Keratinocyte (primary cell): ENCODE measurements at regions not wholly inside any gene's neighbourhood (a gene's known extent, or its start where the extent isn't known, plus 50 kb on each side); places are given as distances from the start of the nearest gene placed in this dataset.

Source experiments
- DNase-seq: peaks from one replicate; pipeline ENCODE4 v3.0.0-alpha.2; 2011; ENCODE audit warnings: low read depth, missing footprints, low spot score
- FAIRE-seq: peaks from 2 replicates; lab custom pipeline; 2011; peaks lifted over from hg19 to GRCh38; lab: Jason Lieb, UNC
- H2AFZ ChIP-seq: 2 replicates; pipeline ENCODE4 v1.6.0; 2012; ENCODE audit warnings: low read length, control low read depth, inconsistent platforms; ENCODE audit not compliant: control insufficient read depth
- H3K27ac ChIP-seq: 2 replicates; pipeline ENCODE4 v1.5.1; 2011; ENCODE audit warnings: low read length; ENCODE audit not compliant: control insufficient read depth, insufficient read depth
- H3K27me3 ChIP-seq: 3 replicates; pipeline ENCODE4 v1.6.0; 2011; ENCODE audit warnings: low read length; ENCODE audit not compliant: control insufficient read depth, insufficient read depth; ENCODE audit errors: extremely low read depth
- H3K36me3 ChIP-seq, 2 experiments: 2 replicates in 1 of 2; 3 replicates in 1 of 2; pipeline ENCODE4 v1.5.1; 2011; ENCODE audit warnings: low read length in 2 of 2, mild to moderate bottlenecking in 1 of 2; ENCODE audit not compliant: control insufficient read depth in 2 of 2, insufficient read depth in 2 of 2; ENCODE audit errors: extremely low read depth in 1 of 2
- H3K4me1 ChIP-seq: 3 replicates; pipeline ENCODE4 v1.5.1; 2011; ENCODE audit warnings: low read length; ENCODE audit not compliant: control insufficient read depth, insufficient read depth; ENCODE audit errors: extremely low read depth
- H3K4me2 ChIP-seq: 3 replicates; pipeline ENCODE4 v1.6.0; 2011; ENCODE audit warnings: low read depth, low read length; ENCODE audit not compliant: control insufficient read depth, insufficient read depth; ENCODE audit errors: extremely low read depth
- H3K4me3 ChIP-seq, 3 experiments: fragments of 200-600 bp in 1 of 3; sonication (generic) in 1 of 3; 2 replicates in 2 of 3; 3 replicates in 1 of 3; pipeline ENCODE4 v1.5.1; 2011 to 2016; ENCODE audit warnings: low read length in 3 of 3, mild to moderate bottlenecking in 3 of 3, control low read depth in 2 of 3, inconsistent platforms in 1 of 3, low read depth in 1 of 3, mixed read lengths in 1 of 3, mixed run types in 1 of 3, moderate library complexity in 1 of 3; ENCODE audit not compliant: control insufficient read depth in 2 of 3, insufficient read depth in 2 of 3; ENCODE audit errors: extremely low read depth in 1 of 3
- H3K79me2 ChIP-seq: 2 replicates; pipeline ENCODE4 v1.6.0; 2012; ENCODE audit warnings: low read length; ENCODE audit not compliant: control insufficient read depth, insufficient read depth
- H3K9ac ChIP-seq: 3 replicates; pipeline ENCODE4 v1.6.0; 2011; ENCODE audit warnings: low read length; ENCODE audit not compliant: control insufficient read depth, insufficient read depth; ENCODE audit errors: extremely low read depth
- H3K9me1 ChIP-seq: 3 replicates; pipeline ENCODE4 v1.6.0; 2011; ENCODE audit warnings: low read length; ENCODE audit not compliant: control insufficient read depth, insufficient read depth; ENCODE audit errors: extremely low read depth
- H3K9me3 ChIP-seq: 2 replicates; pipeline ENCODE4 v1.5.1; 2012; ENCODE audit warnings: low read depth, low read length; ENCODE audit not compliant: control insufficient read depth
- H4K20me1 ChIP-seq: 3 replicates; pipeline ENCODE4 v1.6.0; 2011; ENCODE audit warnings: low read length; ENCODE audit not compliant: control insufficient read depth, insufficient read depth; ENCODE audit errors: extremely low read depth
- CTCF ChIP-seq, 3 experiments: IDR thresholded peaks in 1 of 3; conservative IDR thresholded peaks in 1 of 3; optimal IDR thresholded peaks in 1 of 3; 2 replicates in 2 of 3; 3 replicates in 1 of 3; pipeline versions ENCODE3 to v1.5.1; 2011; ENCODE audit warnings: low read length in 3 of 3, mild to moderate bottlenecking in 3 of 3, moderate library complexity in 2 of 3, control low read depth in 1 of 3, inconsistent platforms in 1 of 3; ENCODE audit not compliant: insufficient read depth in 2 of 3; ENCODE audit errors: extremely low read depth in 1 of 3
- EZH2 ChIP-seq: IDR thresholded peaks from one replicate; pipeline ENCODE4 v1.6.1; 2012; ENCODE audit warnings: inconsistent platforms, mild to moderate bottlenecking, low read length, moderate library complexity
- dilution Hi-C: fragments of 300-500 bp; cut with MboI; formaldehyde crosslinking; loops from one replicate; pipeline ENCODE4 v1.7.0; 2020; ENCODE audit warnings: low sequenced_read_pairs; ENCODE audit not compliant: extremely low pct_ligation_motif_present

GRCh38 chr3:79910337-79910736 is 142.5 kb upstream of the ROBO1 start:
- Histone ChIP-seq H3K4me3 (no peak overlapping the region), H3K4me1 (no peaks in the 10 kb centered on the region), H4K20me1 (no peaks in the 10 kb centered on the region), H3K27ac (no peak overlapping the region), H3K9ac (no peak overlapping the region), H3K4me2 (no peak overlapping the region), H3K79me2 (no peaks in the 10 kb centered on the region), H3K36me3 (no peaks in the 10 kb centered on the region), H3K9me3 (no peaks in the 10 kb centered on the region), H3K27me3 (no peaks in the 10 kb centered on the region), H2AFZ (no peak overlapping the region), H3K9me1 (no peaks in the 10 kb centered on the region)
- TF ChIP-seq EZH2 (no peak), CTCF (optimal IDR thresholded peaks at IDR 0.05 in 1 of 3, IDR thresholded peaks at IDR 0.05 in 1 of 3, conservative IDR thresholded peaks at IDR 0.05 in 1 of 3; ENCODE audit: extremely low read depth in 1 of 3, insufficient read depth in 2 of 3, low read length in 3 of 3) (no peak)
- FAIRE-seq (no peak), DNase-seq (no peak)
- dilution Hi-C loops: no loop called here

- Histone ChIP-seq H4K20me1 (no peaks in the 10 kb centered on the region), H3K4me3 (no peak overlapping the region), H3K4me2 (no peak overlapping the region), H3K27ac (no peak overlapping the region), H3K79me2 (no peaks in the 10 kb centered on the region), H3K9me3 (no peaks in the 10 kb centered on the region), H3K27me3 (no peaks in the 10 kb centered on the region), H3K9ac (no peak overlapping the region), H3K9me1 (no peaks in the 10 kb centered on the region), H3K4me1 (no peaks in the 10 kb centered on the region), H3K36me3 (no peaks in the 10 kb centered on the region), H2AFZ (no peak overlapping the region)
- dilution Hi-C loops: no loop called here
- DNase-seq (no peak), FAIRE-seq (no peak)
- TF ChIP-seq CTCF (optimal IDR thresholded peaks at IDR 0.05 in 1 of 3, IDR thresholded peaks at IDR 0.05 in 1 of 3, conservative IDR thresholded peaks at IDR 0.05 in 1 of 3; ENCODE audit: extremely low read depth in 1 of 3, insufficient read depth in 2 of 3, low read length in 3 of 3): no peak
- no peak for TF ChIP-seq EZH2
Measured at GRCh38 chr3:79906106-79906505, 138.3 kb upstream of the ROBO1 start.
